ENCODE measurements at regions not wholly inside any gene's neighbourhood (a gene's known extent, or its start where the extent isn't known, plus 50 kb on each side); places are given as distances from the start of the nearest gene placed in this dataset.

- intact Hi-C loops (cut with DNase I), result no loop called here
- Histone ChIP-seq H3K4me3 (peak overlapping the region; percentile 61 to 66 (median 61)), H3K4me1 (no peaks in the 10 kb centered on the region), H3K36me3 (no peaks in the 10 kb centered on the region), H3K9me3 (no peaks in the 10 kb centered on the region), H3K27ac (peak overlapping the region; percentile 94 to 97 (median 95)), H3K27me3 (no peaks in the 10 kb centered on the region)
- TF ChIP-seq POLR2A (IDR thresholded peaks at IDR 0.05) (peak; percentile 69), CTCF (IDR thresholded peaks at IDR 0.05) (no peak)
- 0% methylated on average over 3 of the region's 57 CpGs for WGBS (ENCODE audit: insufficient coverage, low coverage, low lambda C conversion rate, missing lambda C conversion rate)
- DNase-seq (peak; percentile 92 to 95 (median 94)), ATAC-seq (peak; percentile 93 to 97 (median 94))
Measured at GRCh38 chr9:6703898-6704639, 53.7 kb upstream of the KDM4C start.

GRCh38 chr9:6702707-6703106 is 55.1 kb upstream of the KDM4C start:
- Histone ChIP-seq H3K36me3 (no peaks in the 10 kb centered on the region), H3K4me1 (no peaks in the 10 kb centered on the region), H3K27me3 (no peaks in the 10 kb centered on the region), H3K9me3 (no peaks in the 10 kb centered on the region), H3K27ac (no peak overlapping the region), H3K4me3 (no peak overlapping the region)
- DNase-seq (no peak), ATAC-seq (no peak)
- intact Hi-C loops (cut with DNase I), result no loop called here
- TF ChIP-seq CTCF (IDR thresholded peaks at IDR 0.05) (no peak), POLR2A (IDR thresholded peaks at IDR 0.05) (no peak)
- 83% methylated on average over 7 of the region's 7 CpGs for WGBS (ENCODE audit: insufficient coverage, low coverage, low lambda C conversion rate, missing lambda C conversion rate)

- no peaks in the 10 kb centered on the region for H3K4me1 ChIP-seq
- H3K4me3 ChIP-seq, result no peak overlapping the region
- no peaks in the 10 kb centered on the region for H3K36me3 ChIP-seq
- H3K9me3 ChIP-seq, result no peaks in the 10 kb centered on the region
- DNase-seq, result no peak
- 89% methylated on average over 9 of the region's 9 CpGs for WGBS (ENCODE audit: insufficient coverage, low coverage, low lambda C conversion rate, missing lambda C conversion rate)
- no peaks in the 10 kb centered on the region for H3K27me3 ChIP-seq
- no peak overlapping the region for H3K27ac ChIP-seq
- intact Hi-C loops (cut with DNase I), result no loop called here
- TF ChIP-seq POLR2A (IDR thresholded peaks at IDR 0.05) (no peak), CTCF (IDR thresholded peaks at IDR 0.05) (no peak)
- no peak for ATAC-seq
Measured at GRCh38 chr9:6696178-6696577, 50.6 kb upstream of the GLDC start.

GRCh38 chr9:6695121-6695814 is 49.7 kb upstream of the GLDC start:
- intact Hi-C loops (cut with DNase I), result no loop called here
- no peak for ATAC-seq
- Histone ChIP-seq H3K36me3 (no peaks in the 10 kb centered on the region), H3K4me1 (no peaks in the 10 kb centered on the region), H3K27me3 (no peaks in the 10 kb centered on the region), H3K4me3 (no peak overlapping the region), H3K9me3 (no peaks in the 10 kb centered on the region), H3K27ac (no peak overlapping the region)
- 85% methylated on average over 7 of the region's 7 CpGs for WGBS (ENCODE audit: insufficient coverage, low coverage, low lambda C conversion rate, missing lambda C conversion rate)
- TF ChIP-seq CTCF (IDR thresholded peaks at IDR 0.05) (no peak), POLR2A (IDR thresholded peaks at IDR 0.05) (no peak)
- DNase-seq, result no peak

All from right lobe of liver (tissue), 6 donors.